Coronary artery (tissue), 2 donors: ENCODE measurements at regions not wholly inside any gene's neighbourhood (a gene's known extent, or its start where the extent isn't known, plus 50 kb on each side); places are given as distances from the start of the nearest gene placed in this dataset.

ENCODE experiments used
- DNase-seq: peaks from one replicate; pipeline ENCODE4 v3.0.0-alpha.2; 2017; ENCODE audit warnings: low spot score
- H3K27ac ChIP-seq, 2 donors: fragments of 200-600 bp; sonication (generic); one replicate each; pipeline ENCODE4 v1.5.1; 2016 to 2019
- H3K4me3 ChIP-seq: fragments of 200-600 bp; sonication (generic); 2 replicates; pipeline ENCODE4 v1.5.1; 2016; ENCODE audit warnings: mild to moderate bottlenecking, moderate library complexity
- CTCF ChIP-seq: fragments of 200-600 bp; sonication (generic); IDR thresholded peaks from one replicate; pipeline ENCODE4 v1.5.1; 2019; ENCODE audit warnings: antibody characterized with exemption

DNA sequence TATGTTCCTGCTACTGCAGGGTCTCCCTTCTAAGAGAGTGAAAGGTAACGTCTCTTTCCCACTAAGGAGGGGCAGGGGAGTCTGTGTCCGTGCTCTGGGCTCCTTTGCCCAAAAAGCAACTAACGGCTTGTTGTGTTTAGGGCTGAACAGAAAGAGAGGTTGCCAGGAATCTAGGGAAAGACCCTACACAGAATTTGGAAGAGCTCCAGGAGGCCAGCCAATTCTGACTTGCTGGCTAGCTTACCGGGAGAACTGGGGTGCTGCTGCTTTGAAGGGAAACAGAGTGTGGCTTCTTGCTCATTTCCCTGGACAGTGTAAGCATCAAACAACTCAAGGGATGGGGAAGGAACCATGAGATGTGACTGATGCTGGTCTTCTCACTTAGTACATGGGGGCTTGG lies 176.1 kb downstream of the GADD45G start:
- no peak for TF ChIP-seq CTCF
- Histone ChIP-seq H3K27ac (no peak overlapping the region), H3K4me3 (no peak overlapping the region)
- DNase-seq, result no peak

- no peak for DNase-seq
- Histone ChIP-seq H3K27ac (no peak overlapping the region), H3K4me3 (no peak overlapping the region)
- TF ChIP-seq CTCF, result no peak
Measured at GRCh38 chr9:89781838-89782540, 177.2 kb downstream of the GADD45G start.

- TF ChIP-seq CTCF, result no peak
Measured at GRCh38 chr9:89786655-89787054, 181.8 kb downstream of the GADD45G start.

DNA sequence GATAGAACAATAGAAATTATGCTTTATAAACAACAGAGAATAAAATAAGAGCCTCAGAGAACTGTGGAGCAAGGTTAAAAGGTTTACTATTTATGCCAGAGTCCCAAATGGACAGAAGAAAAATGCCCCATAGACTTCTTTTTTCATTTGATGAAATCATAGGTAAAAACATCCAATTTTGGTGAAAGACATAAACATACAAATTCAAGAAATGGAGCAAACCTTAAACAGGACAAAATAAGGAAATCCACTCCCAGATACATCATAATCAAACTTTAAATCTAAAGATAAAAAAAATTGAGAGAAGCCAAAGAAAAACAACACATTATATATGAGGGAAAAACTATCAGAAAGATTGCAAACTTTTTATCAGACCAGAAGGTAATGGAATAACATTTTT lies 182.8 kb downstream of the GADD45G start:
- no peak for TF ChIP-seq CTCF
- no peak for DNase-seq
- no peak overlapping the region for H3K4me3 ChIP-seq
- no peak overlapping the region for H3K27ac ChIP-seq

More at GRCh38 chr9:89786655-89787054, 181.8 kb downstream of the GADD45G start:
- Histone ChIP-seq H3K27ac (no peak overlapping the region), H3K4me3 (no peak overlapping the region)
- DNase-seq, result peak; percentile 31

DNA sequence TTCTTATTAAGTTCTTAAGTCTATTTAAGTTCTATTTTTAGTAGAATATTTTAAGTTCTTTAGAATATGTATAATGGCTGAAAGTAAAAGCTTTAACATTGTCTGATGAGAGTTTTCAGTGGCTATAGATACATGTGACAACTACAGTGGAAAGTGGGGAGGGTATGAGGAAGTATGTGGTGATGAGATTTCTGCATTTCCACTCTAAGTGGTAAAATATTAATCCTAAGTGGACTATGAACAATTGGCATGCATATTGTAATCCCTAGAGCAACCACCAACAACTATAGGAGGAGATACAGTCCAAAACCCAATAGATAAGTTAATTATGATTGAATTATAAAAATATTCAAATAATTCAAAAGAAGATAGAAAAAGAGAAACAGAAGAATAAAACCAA lies 183.6 kb downstream of the GADD45G start:
- no peak for TF ChIP-seq CTCF
- H3K4me3 ChIP-seq, result no peak overlapping the region
- no peak for DNase-seq
- no peak overlapping the region for H3K27ac ChIP-seq

DNA sequence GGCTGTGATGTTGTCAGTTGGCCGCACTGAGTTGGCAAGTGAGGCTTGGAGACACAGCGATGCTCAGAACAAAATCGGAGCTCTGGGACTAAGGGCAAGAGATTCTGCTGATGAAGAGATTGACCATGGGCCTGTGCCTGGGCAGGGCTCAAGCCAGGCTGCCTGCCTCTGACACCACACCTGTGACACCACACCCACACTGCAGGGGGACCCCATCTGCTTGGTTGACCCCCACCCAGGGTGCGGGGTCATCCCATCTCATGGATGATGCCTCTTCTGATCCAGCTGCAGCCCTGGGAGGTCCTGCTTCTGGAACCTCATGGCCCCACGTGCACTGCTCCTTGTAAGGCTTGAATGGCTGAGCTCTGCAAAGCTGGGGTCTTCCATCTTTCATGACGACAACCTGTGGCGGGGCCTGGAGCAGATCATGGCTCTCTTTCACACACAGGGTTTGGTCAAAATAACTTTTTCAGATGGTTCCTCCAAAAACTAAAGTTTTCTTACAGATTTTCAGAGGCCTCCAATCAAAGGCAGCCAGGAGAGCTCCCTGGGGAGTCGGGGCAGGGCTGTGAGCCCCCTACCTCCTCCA lies 185.2 kb downstream of the GADD45G start:
- H3K4me3 ChIP-seq, result no peak overlapping the region
- TF ChIP-seq CTCF, result no peak
- H3K27ac ChIP-seq, result no peak overlapping the region
- peak; percentile 55 for DNase-seq

DNA sequence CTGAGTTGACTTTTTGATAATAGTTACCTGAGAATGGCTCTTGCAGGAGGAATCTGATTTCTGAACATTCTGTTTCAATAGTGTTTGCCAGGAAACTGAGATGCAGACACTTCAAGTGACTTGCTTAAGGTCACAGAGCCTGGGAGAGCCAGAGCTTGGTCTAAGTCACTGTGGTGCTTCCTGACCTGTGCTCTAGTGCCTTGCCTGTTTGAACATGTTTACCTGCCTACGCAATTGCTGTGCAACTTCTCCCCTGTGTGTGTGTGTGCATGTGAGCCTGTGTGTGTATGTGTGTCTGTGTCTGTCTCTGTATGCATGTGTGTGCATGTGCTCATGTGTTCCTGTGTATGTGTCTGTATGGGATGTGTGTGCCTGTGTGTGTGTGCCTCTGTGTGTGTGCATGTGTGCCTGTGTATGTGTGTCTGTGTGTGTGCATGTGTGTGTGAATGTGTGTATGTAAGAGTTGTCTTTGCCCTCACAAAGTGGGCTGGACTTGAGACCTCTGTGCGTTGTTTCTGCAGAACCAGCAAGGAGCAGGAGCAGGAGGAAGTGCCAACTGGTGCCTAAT lies 185.8 kb downstream of the GADD45G start:
- Histone ChIP-seq H3K27ac (no peak overlapping the region), H3K4me3 (no peak overlapping the region)
- no peak for TF ChIP-seq CTCF
- DNase-seq, result no peak
